Glomerular endothelial cell (primary cell): ENCODE measurements at regions not wholly inside any gene's neighbourhood (a gene's known extent, or its start where the extent isn't known, plus 50 kb on each side); places are given as distances from the start of the nearest gene placed in this dataset.

Experiments
- DNase-seq: peaks from one replicate; pipeline ENCODE4 v3.0.0-alpha.2; 2011; ENCODE audit warnings: low read depth, low spot score; ENCODE audit errors: extremely low read depth

- DNase-seq, result no peak
Measured at GRCh38 chr10:113356794-113357680, 195.8 kb upstream of the HABP2 start.

DNA sequence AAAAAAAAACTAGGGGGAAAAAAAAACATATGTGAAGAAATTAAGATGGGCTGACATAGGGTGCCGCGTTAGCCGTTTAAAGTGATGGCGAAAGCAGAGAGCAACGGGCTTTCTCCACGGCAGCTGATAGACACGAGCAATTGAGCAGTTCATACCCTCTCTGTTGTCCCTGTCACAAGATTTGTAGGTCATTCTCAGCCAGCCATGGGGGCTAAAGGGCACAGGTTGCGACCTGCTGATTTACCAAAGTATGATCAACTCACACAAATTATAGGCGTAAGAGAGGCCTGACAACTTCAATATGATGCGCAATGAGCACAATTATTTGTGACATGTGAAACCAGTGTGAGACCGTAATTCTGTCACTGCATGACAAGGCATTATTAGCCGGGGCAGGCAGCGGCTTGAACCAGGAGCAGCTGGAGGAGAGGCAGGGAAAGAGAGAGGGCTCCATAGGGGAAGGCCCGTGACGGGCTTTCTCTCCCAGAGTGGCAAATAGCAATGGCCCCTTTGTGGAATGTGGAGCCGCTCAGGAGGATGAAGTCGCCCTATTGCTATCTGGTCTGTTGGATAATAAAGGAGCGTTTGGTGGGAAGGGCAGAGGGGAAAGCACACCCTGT, 195.1 kb upstream of the HABP2 start:
- no peak for DNase-seq

GRCh38 chr10:113359655-113360054, 193.2 kb upstream of the HABP2 start:
- no peak for DNase-seq

DNA sequence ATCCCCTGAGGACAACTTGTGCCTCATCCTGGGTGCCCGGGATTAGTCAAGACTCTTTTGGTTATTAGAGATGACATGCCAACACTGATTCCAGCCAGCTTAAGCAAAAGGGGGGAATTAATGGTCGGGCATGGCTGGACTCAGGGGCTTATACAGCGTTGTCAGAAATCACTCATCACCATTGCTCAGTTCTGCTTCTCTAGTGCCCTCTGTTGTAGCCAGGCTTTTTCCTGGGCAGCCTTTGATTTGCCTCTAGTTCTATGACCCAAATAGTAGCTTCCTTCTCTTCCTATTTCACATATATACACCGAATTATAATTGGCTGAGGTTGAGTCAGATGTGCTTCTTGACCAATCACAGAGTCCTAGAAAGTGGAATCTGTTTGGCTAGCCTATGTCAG, 192.0 kb upstream of the HABP2 start:
- no peak for DNase-seq

- DNase-seq, result no peak
Measured at GRCh38 chr10:113362645-113363091, 190.2 kb upstream of the HABP2 start.

- no peak for DNase-seq
Measured at GRCh38 chr10:113364227-113364626, 188.6 kb upstream of the HABP2 start.

GRCh38 chr10:113368666-113369364, 184.0 kb upstream of the HABP2 start:
- DNase-seq, result no peak

DNA sequence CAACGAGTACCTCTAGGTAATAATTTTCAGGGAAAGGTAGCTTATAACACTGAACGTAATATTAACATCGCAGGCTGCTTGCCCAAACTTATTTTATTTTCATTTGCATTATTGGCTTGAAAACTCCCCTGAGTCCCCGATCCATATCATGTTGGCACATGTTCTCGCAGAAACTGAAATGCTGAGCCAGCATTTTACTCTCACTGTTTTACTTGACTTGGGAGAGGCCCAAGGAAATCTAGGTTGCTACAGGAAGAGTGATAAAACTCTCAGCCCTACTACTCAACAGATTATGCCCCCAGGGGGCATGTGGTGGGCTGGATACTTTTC, 183.5 kb upstream of the HABP2 start:
- no peak for DNase-seq

DNA sequence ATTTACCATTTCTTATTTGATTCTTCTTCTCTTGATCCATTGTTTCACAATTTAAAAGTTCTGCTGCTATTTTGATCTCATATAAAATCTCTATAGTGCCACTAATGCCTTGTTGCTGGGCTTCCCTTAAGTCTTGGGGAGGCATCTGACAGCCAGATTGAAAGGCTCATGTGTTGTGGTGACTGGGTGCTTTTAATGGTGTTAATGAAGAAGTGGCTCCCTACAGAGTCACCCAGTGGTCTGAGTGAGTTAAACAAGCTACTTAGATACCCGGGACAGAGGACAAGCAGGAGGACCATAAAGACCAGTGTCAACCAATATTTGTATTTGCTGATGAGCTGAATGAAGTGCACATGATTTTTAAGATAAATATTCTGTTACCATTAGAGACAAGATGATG, 176.4 kb upstream of the HABP2 start:
- DNase-seq, result no peak

- DNase-seq, result no peak
Measured at GRCh38 chr10:113379091-113379490, 173.8 kb upstream of the HABP2 start.

- no peak for DNase-seq
Measured at GRCh38 chr10:113381416-113381815, 171.4 kb upstream of the HABP2 start.

DNA sequence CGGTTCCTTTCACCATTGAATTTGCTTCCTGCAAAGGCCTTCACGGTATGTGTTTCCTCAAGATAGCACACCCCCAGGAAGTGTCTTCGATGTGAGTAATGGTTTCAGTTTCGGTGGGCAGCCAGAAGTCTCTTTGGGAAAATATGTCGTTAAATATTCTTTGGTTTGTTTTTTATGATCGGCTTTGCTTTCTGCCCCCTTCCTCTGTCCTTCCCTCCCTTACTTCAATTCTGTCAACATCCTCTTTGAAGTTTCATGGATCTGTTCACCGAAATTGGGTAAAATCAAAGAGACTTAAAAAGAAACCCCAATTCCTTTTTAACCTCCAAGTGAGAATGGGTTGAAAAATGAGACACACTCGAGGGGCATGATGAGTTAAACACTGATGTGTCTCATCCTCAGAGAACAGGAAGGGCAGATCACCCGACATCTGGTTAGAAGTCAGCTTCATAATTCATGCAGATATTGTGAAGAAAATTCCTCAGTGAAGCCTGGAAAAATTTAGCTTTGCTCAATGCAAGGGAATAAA, 170.8 kb upstream of the HABP2 start:
- peak; percentile 68 for DNase-seq

DNA sequence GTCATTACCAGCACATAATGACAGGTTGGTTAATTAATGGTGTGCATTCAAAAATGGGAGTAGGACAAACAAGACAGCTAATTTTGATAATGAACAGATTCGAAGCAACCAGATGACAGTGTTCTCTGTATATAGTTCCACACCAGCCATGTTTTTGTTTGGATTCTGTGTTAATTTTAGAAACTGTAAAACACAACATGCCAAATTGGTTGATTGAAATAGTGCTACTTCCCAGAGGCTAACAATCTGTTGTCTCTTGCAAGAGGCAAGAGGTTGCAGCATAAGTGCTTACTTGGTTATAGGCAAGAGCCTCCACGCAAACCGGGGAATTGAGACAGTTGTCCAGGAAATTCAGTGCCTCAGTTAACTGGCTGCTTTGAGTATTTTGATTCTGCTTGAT, 170.2 kb upstream of the HABP2 start:
- DNase-seq, result no peak

- DNase-seq, result no peak
Measured at GRCh38 chr10:113384181-113384580, 168.7 kb upstream of the HABP2 start.

DNA sequence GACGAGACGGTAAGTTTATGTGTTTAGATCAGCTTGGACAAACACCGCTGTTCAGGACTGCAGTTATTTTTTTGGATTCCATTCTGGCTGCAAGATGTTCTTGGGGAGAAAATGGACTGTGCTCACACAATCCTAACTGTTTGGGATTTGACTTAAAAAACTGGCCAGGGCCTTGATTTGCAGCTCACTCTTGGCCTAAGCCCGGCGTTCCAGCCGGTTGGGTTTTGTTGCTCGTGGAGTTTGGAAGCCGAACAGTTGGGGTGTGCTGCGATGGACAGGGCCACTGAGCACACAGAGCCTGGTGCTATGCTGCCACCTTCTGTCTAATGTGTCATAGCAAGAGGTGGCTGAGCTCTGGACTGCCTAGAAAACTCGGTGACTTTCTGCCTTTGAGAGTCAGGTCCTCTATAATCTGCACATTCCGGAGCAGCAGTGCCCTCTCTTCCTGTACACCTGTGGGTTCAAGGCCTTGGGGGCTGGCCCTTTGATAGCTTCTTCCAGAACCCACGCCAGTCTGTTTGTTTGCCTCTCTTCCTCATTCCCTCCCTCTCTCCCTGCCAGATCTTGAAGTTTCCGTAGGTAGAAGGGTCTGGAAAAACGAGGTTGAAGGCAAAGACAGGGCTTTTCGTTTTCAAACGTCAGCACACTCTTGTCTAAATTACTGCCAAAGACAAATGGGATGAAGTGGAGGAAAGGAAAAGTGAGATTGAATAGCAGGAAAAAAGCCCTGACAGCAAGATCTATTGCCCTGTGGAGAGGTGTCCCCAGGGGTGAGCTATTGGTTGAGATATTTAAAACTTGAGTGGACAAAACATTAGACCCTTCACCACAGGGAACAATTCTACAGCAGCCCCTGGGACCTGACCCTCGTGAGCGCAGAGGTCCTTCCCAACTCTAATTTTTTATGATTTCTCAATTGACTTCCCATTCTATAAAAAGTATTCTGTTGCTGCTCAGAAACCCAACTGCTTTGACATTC, 167.5 kb upstream of the HABP2 start:
- peak; percentile 55 for DNase-seq

- DNase-seq, result no peak
Measured at GRCh38 chr10:113386005-113386404, 166.8 kb upstream of the HABP2 start.

- no peak for DNase-seq
Measured at GRCh38 chr10:113389969-113390368, 162.9 kb upstream of the HABP2 start.

- no peak for DNase-seq
Measured at GRCh38 chr10:113390896-113391295, 162.0 kb upstream of the HABP2 start.

GRCh38 chr10:113397047-113397446, 155.8 kb upstream of the HABP2 start:
- no peak for DNase-seq

- DNase-seq, result no peak
Measured at GRCh38 chr10:113399065-113399464, 153.8 kb upstream of the HABP2 start.
